HAP-1 (cell line): ENCODE measurements at regions not wholly inside any gene's neighbourhood (a gene's known extent, or its start where the extent isn't known, plus 50 kb on each side); places are given as distances from the start of the nearest gene placed in this dataset.
"Not testable (repeated sequence)": the region's sequence is repeated elsewhere in the genome, so short reads cannot be mapped to it uniquely, and the experiment has no call there.

Experiments used
- DNase-seq, 2 experiments: peaks; one replicate each; pipeline ENCODE4 v3.0.0-alpha.2; 2016 to 2020; ENCODE audit warnings: low spot score in 2 of 2
- H3K27me3 ChIP-seq: fragments of 250-450 bp; sonication (Bioruptor Pico); 2 replicates; pipeline ENCODE4 v1.5.1; 2020; ENCODE audit warnings: low read depth, mild to moderate bottlenecking, moderate library complexity
- H3K36me3 ChIP-seq: fragments of 250-450 bp; sonication (Bioruptor Pico); replicated peaks from 2 replicates; pipeline ENCODE4 v1.5.1; 2020; ENCODE audit warnings: mild to moderate bottlenecking
- H3K4me1 ChIP-seq: fragments of 250-450 bp; sonication (Bioruptor Pico); 2 replicates; pipeline ENCODE4 v1.5.1; 2020; ENCODE audit warnings: mild to moderate bottlenecking
- H3K4me3 ChIP-seq: fragments of 250-450 bp; sonication (Bioruptor Pico); 2 replicates; pipeline ENCODE4 v1.5.1; 2020; ENCODE audit warnings: mild to moderate bottlenecking, moderate library complexity
- H3K9me3 ChIP-seq: fragments of 250-450 bp; sonication (Bioruptor Pico); 2 replicates; pipeline ENCODE4 v1.5.1; 2020; ENCODE audit warnings: mild to moderate bottlenecking, moderate library complexity
- in situ Hi-C: fragments of 300-500 bp; cut with MboI; formaldehyde crosslinking; loops from 3 replicates; pipeline ENCODE4 v1.14.3; 2020; ENCODE audit warnings: low sequenced_read_pairs, inconsistent platforms, mixed read lengths

DNA sequence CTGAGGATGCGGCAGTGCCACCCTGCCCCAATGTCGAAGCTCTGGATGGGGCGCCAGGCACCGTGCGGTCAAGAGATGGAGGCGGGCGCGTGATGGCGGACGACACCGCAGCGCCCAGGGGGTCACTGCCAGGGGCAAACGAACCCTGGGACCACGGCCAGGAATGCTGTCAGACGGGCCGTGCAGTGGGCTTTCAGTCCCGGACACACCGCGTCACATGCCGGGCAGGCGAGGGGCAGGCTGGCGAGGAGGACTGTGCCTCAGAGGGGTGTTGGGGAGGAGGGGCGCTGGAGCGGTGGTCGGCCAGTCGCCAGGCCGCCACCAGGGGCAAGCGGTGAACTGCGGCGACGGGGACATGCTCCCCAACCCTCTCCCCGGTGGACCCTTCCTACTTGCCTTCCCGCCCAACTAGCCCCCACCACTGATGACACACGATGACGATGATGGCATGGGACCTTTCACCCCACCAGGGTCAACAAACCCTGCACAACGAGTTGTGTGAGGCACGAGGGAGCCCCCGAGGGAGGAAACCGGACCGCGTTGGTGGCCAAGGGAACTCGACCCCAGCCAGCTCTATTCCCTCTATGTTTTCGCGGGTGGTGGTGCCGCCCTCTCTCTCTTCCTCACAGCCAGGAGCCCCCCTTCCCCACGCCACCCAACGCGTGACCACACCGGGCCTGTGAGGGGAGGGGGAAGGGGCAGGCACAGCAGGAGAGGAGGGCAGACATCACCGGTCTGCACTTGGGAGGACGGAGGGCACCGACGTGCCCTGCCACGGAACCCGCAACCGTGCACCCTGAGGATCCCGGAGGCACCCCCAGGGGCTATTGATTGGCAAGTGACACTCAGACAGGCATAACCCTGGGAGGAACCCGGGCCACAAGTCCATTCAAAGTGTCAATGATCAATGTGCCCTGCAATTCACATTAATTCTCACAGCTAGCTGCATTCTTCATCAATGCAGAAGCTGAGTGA, 1960.9 kb upstream of the DEFB115 start:
- no peaks in the 10 kb centered on the region for H3K36me3 ChIP-seq
- in situ Hi-C loops = no loop called here
- no peaks in the 10 kb centered on the region for H3K4me1 ChIP-seq
- H3K27me3 ChIP-seq = no peaks in the 10 kb centered on the region
- DNase-seq = no peak
- H3K4me3 ChIP-seq = no peak overlapping the region
- no peaks in the 10 kb centered on the region for H3K9me3 ChIP-seq

DNA sequence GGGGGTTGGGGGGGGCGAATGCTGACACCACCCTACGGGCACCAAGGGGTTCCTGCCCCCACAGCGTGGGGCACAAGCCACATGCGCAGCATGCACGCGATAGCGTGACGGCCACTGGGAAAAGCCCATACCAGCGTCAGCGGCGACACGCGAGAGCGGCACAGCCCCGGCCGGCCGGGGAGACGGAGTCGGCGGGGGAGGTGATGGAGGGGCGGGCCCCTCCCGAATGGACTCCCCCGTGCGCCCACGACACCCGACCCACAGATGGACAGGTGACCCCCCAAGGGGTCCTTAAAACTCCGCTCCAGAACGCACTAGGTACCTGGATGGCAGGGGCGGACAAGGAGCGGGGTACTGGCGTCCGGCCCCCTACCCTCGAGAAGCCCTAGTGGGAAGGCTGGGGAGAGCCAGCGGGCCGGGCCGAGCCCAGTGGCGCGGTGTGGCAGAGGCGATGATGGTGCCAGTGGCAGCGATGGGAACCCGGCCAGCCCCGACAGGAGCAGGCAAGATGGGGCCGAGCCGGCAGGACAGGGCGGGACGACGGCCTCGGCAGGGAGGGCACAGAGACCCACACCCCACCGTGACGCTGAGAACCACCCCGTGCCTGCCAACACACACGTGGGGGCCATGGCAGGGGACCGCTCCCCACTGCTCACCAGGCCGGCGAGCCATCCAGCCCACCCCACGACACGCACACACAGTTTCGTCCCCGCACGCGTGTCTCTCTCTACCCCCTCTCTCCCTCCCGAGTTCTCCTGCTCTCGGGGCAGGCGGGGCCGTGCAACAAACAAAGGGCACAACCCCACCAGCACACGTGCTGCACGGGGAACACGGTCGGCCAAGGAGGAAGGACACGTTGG, 1959.8 kb upstream of the DEFB115 start:
- Histone ChIP-seq H3K9me3 (no peaks in the 10 kb centered on the region), H3K4me1 (no peaks in the 10 kb centered on the region), H3K36me3 (no peaks in the 10 kb centered on the region), H3K27me3 (no peaks in the 10 kb centered on the region), H3K4me3 (no peak overlapping the region)
- in situ Hi-C loops = no loop called here
- DNase-seq = no peak

- Histone ChIP-seq H3K36me3 (no peaks in the 10 kb centered on the region), H3K4me3 (no peak overlapping the region), H3K4me1 (no peaks in the 10 kb centered on the region), H3K27me3 (no peaks in the 10 kb centered on the region), H3K9me3 (no peaks in the 10 kb centered on the region)
- in situ Hi-C loops = no loop called here
- no peak for DNase-seq
These were observed 1959.2 kb upstream of the DEFB115 start for GRCh38 chr20:29298271-29298590.

DNA sequence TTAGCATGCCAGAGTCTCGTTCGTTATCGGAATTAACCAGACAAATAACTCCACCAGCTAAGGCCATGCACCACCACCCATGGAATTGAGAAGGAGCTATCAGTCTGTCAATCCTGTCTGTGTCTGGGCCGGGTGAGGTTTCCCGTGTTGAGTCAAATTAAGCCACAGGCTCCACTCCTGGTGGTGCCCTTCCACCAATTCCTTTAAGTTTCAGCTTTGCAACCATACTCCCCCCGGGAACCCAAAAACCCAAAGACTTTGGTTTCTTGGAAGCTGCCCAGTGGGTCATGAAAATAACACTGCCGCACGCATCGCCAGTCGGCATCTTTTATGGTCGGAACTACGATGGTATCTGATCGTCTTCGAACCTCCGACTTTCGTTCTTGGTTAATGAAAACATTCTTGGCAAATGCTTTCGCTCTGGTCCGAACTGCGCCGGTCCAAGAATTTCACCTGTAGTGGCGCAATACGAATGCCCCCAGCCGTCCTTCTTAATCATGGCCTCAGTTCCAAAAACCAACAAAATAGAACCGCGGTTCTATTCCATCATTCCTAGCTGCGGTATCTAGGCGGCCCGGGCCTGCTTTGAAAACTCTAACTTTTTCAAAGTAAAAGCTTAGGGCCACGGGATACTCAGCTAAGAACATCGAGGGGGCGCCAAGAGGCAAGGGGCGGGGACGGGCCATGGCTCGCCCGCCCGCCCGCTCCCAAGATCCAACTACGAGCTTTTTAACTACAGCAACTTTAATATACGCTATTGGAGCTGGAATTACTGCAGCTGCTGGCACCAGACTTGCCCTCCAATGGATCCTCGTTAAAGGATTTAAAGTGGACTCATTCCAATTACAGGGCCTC, 1958.5 kb upstream of the DEFB115 start:
- Histone ChIP-seq H3K36me3 (no peaks in the 10 kb centered on the region), H3K9me3 (no peaks in the 10 kb centered on the region), H3K4me3 (no peak overlapping the region), H3K4me1 (no peaks in the 10 kb centered on the region), H3K27me3 (no peaks in the 10 kb centered on the region)
- DNase-seq = no peak
- in situ Hi-C loops = no loop called here

DNA sequence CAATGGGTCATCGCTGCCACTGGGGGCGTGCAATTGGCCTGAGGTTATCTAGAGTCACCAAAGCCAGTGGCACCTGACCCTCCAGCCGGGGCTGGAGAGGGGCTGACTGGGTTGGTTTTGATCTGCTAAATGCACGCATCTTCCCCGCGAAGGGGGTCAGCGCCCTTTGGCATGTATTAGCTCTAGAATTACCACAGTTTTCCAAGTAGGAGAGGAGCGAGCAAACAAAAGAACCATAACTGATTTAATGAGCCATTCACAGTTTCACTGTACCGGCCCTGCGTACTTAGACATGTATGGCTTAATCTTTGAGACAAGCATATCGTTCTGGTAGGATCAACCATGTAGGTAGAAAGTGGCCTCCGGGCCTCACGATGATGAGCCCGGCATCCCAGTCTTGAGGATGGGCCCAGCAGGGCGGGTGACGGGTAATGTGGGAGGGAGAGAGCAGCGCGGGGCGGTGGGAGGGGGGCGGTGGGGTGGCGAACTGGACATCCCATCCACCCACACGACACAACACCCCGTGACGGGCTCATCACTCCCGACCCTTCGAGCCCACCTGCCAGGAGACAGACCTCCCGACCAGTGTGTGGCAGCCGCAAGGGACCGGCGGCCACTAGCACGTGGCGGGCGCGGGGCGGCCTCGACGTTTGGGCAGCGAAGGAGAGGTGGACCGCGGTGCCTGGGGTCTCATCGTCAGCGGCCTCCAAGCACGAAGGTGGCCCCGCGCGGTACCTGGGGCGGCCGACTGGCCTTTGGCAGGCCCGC, 1957.5 kb upstream of the DEFB115 start:
- Histone ChIP-seq H3K36me3 (no peaks in the 10 kb centered on the region), H3K4me3 (no peak overlapping the region), H3K4me1 (no peaks in the 10 kb centered on the region), H3K9me3 (peaks cover 3% of the 10 kb centered on the region), H3K27me3 (no peaks in the 10 kb centered on the region)
- in situ Hi-C loops = no loop called here
- no peak for DNase-seq

DNA sequence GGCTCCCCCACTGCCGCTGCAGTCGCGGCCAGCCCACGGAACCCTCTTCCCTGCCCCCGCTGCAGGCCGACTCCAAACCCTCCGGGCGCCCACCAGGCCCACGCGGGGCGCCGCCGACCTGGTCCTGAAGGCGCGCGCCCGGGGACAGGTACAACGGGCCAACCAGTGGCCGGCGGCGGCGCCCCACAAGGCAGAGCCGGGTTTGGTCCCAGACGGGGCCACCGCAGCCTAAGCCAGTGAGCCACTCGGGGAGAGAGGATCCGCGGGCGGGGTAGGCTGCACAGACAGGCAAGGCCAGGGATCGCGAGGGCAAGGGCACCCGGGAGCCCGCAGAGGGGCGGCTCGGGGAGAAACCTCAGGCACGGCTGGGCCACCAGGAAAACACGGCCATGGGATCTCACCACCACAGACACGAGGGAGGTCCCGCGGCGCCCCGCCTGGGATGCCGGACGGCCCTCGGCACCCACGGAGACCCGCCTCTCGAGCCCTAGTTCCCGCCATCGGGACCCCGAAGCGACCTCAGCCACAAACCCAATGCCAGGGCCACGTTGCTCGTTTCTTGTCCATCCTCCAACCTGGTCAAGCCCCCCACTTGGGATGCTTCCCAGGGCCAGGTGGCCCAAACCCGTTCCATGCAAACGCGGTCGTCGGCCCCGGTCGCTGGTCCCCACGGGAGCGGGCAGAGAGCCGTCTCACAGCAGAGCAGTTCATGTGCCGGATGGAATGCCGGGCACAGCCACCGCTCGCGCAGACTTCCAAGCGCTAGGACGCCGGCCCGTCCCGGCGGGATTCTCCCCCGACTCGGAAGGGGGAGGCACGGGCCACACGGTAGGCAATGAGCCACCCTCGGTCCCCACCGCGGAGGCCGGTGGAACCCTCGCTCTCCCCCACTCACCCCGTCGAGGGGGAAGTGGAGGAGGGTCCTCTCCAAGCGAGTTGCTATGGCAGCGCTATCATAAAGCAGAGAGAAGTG, 1956.6 kb upstream of the DEFB115 start:
- H3K9me3 ChIP-seq = peaks cover 3% of the 10 kb centered on the region
- in situ Hi-C loops = no loop called here

DNA sequence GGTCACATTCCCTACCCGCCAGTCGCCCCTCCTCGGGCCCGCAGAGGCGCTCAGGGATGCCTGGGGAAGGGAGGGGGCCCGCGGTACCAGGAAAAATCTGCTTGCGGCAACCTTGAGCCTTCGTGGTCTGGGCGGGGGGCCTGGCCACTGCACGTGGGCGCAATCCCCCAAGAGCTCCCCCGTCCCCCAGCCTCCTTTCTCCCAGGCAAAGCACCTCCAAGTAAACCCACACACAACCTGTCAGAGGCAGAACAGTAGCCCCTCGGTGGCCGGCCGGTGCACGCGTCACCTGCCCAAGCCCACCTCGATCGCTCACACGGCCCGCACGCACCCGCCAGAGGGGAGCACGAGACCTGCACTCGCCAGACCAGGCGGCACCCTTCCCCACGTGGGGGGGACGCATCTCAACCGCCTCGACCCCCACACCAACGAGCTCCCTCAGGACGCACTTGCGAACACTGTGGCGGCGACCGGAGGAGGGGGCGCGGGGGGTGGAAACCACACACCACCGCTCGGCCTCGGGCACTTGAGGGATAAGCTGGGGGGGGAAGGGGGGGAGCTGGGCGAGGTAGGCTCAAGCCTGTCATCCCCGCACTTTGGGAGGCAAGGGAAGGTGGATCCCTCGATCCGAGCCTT, 1955.7 kb upstream of the DEFB115 start:
- Histone ChIP-seq H3K4me3 (no peak overlapping the region), H3K27me3 (no peaks in the 10 kb centered on the region), H3K4me1 (no peaks in the 10 kb centered on the region), H3K36me3 (no peaks in the 10 kb centered on the region), H3K9me3 (peaks cover 3% of the 10 kb centered on the region)
- DNase-seq = no peak
- in situ Hi-C loops = no loop called here

More for the DNA sequence above, 1956.6 kb upstream of the DEFB115 start:
- H3K4me3 ChIP-seq = no peak overlapping the region
- no peak for DNase-seq
- no peaks in the 10 kb centered on the region for H3K4me1 ChIP-seq
- H3K36me3 ChIP-seq = no peaks in the 10 kb centered on the region
- no peaks in the 10 kb centered on the region for H3K27me3 ChIP-seq

GRCh38 chr20:29302979-29303644, 1954.4 kb upstream of the DEFB115 start:
- Histone ChIP-seq H3K27me3 (no peaks in the 10 kb centered on the region), H3K4me1 (no peaks in the 10 kb centered on the region), H3K36me3 (no peaks in the 10 kb centered on the region), H3K9me3 (peaks cover 3% of the 10 kb centered on the region), H3K4me3 (no peak overlapping the region)
- in situ Hi-C loops = no loop called here
- DNase-seq = no peak

GRCh38 chr20:29306390-29307072, 1950.9 kb upstream of the DEFB115 start:
- Histone ChIP-seq H3K36me3 (no peaks in the 10 kb centered on the region), H3K4me1 (no peaks in the 10 kb centered on the region), H3K27me3 (no peaks in the 10 kb centered on the region), H3K4me3 (no peak overlapping the region), H3K9me3 (peaks cover 3% of the 10 kb centered on the region)
- in situ Hi-C loops = no loop called here
- no peak for DNase-seq

DNA sequence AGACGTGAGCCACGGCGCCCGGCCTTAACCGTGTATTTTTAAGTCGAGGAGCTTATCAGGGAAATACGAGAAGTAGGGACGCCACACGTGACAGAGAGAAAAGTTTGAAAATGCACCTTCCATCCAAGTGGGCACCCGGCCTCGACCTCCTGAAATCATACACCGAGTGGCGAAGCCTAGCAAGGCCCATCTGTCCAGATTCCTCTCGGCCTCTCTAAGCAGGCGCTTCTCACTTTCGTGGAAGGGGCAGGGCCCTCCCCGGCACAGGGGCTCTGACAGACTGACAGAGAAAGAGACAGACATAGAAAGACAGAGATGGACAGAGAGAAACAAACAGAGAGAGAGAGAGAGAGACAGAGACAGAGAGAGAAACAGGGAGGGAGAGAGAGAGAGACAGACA, 1950.0 kb upstream of the DEFB115 start:
- H3K27me3 ChIP-seq, H3K4me1 ChIP-seq, in situ Hi-C loops, H3K36me3 ChIP-seq, H3K9me3 ChIP-seq, H3K4me3 ChIP-seq, DNase-seq: not testable (repeated sequence)

DNA sequence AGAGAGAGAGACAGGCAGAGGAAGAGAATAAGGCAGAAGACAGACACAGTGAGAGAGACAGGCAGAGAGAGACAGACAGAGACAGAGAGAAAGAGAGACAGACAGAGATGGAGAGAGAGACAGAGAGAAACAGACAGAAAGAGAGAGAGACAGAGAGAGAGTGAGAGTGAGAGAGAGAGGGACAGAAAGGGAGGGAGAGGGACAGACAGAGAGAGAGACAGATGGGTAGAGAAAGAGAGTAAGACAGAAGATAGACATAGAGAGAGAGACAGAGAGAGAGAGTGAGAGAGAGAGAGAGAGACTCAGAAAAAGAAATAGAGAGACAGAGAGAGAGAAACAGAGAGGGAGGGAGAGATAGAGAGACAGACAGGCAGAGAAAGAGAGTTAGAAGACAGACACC, 1948.5 kb upstream of the DEFB115 start:
- H3K9me3 ChIP-seq, DNase-seq, in situ Hi-C loops, H3K27me3 ChIP-seq, H3K4me3 ChIP-seq, H3K4me1 ChIP-seq, H3K36me3 ChIP-seq: not testable (repeated sequence)
